GM19035 (cell line): ENCODE measurements at regions not wholly inside any gene's neighbourhood (a gene's known extent, or its start where the extent isn't known, plus 50 kb on each side); places are given as distances from the start of the nearest gene placed in this dataset.

Experiments
- ATAC-seq: cut with Tn5 transposase; IDR thresholded peaks from one replicate; pipeline ENCODE4 v1.9.1; 2021; ENCODE audit not compliant: unreplicated experiment

DNA sequence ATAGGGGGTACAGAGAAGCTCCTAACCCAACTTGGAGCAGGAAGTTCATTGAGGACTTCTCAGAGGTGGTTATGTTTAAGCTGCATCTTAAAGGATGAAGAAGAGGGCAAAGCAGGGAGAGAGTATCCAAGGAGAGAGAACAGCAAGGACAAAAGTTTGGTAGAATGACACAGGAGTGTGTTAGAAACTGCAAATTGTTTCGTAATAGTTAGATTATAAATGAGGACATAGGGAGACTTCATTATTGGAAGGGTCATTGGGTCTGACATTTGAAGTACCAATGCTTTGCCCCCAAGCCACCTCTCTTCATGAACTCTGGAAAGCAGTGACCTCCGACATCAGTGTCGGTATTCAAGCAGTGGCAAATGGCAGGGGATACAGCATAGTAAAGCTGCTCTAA is 209.6 kb upstream of the JUN start:
- no peak for ATAC-seq

DNA sequence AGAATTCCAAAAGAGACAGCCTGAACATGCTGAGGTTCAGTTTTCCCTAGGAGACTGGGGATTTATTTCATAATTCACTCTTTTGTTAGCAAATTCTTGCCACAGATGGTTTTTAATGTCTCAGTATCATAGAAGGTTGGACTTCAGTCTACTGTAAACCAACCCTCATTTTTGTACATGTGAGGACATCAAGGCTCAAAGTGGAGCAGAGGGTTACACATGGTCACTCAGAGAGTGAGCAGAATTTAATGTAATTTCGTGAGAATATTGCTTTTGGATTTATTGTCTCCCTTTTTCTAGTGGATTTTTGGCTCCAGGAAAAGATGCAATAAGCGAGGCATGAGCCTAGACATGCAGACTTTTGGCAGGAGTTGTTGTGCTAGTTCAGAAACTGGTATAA is 210.8 kb upstream of the JUN start:
- ATAC-seq, result no peak

DNA sequence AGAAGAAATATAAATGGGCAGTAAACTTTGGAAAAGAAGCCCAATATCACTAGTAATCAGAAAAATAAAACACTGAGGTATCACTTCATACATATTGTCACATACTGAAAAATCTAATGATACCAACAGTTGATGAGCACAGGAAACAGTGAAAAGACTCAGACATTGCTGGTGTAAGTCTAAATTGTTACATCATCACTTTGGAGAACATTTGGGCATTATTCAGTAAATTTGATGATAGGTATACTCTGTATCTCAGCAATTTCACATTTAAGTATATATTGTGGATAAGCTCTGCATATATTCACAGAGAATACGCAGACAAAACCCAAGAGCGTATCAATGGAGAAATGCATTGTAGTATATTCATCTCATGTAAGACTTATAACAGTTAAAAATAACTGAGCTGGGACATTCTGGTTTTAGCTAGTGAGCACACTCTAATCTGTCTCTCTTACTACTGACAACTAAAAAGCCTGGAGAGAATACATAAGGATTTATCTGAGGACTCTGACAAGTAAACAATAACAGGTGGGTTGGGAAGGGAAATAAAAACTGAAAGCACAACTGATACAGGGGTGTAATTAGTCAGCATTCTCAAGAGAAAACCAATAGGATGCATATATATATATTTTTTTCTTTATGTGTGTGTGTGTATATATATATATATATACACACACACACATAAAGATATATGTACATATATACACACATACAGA is 212.7 kb upstream of the JUN start:
- ATAC-seq, result peak; percentile 88

DNA sequence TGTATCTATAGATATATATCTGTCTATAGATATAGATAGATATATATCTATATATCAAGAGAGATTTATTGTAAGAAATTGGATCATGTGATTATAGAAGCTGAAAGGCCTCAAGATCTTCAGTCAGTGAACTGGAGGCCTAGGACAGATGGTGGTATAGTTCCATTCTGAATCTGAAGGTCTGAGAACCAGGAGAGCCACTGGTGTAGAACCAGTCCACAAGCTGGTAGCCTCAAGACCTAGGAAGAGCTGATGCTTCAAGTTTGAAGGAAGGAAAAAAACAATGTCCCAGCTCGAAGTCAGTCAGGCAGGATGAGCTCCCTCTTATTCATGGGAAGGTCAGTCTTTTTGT is 213.2 kb upstream of the JUN start:
- peak; percentile 57 for ATAC-seq

DNA sequence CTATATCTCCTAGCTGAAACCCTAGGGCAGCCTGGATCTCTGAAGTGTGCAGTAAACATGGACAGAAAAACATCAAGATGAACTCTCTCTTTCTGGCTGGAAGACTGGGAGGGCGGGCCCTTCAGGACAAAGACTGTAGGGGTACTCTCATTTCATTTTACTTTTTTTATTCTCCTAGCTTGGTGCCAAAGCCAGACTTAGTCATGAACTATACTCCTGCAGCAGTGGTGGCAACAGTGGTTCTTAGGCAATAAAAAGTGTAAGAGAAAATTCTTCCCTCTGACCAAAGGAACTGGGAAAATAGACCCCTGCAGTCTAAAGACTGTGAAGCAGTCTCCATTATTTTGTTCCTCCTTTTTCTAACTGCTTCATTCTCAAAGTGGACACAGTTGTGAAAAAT is 213.8 kb upstream of the JUN start:
- no peak for ATAC-seq

- no peak for ATAC-seq
Observed at GRCh38 chr1:58999676-59000075, 215.8 kb upstream of the JUN start.

DNA sequence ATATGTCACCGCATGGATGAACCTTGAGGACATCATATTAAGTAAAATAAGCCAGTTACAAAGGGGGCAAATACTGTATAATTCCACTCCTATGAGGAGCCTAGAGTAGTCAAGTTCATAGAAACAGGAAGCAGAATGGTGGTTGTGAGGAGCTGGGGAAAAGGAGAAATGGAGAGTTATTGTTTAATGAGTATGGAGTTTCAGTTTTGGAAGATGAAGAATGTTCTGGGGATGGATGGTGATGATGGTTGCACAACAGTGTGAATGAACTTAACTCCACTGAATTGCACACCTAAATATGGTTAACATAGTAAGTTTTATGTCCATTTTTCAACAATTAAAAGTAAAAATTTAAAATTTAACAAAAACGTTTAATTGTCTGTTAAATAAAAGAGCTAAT is 220.9 kb upstream of the JUN start:
- ATAC-seq, result no peak

- ATAC-seq, result peak; percentile 44
Observed at GRCh38 chr1:59005491-59006288, 221.8 kb upstream of the JUN start.

- ATAC-seq, result no peak
Observed at GRCh38 chr1:59006289-59006658, 222.4 kb upstream of the JUN start.

DNA sequence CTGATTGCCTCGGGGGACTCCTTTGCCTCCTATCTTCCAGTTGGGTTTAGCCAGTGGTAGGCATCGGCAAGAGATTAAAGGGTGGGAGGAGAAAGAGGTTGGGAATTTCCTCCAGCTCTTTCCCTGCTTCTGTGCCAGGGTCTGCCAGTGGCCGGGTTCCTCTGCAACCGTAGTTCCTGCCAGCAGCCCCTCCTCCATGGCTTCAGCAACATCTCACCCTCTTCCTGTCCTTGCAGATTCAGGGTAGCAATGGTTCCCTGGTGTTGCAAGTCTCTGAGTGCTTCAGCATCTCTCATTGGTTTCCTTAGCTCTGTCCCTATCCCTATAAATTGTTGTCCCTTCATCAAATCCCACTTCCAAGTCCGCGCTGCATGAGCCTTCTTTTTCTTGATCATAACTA is 223.1 kb upstream of the JUN start:
- ATAC-seq, result no peak

GRCh38 chr1:59007429-59007819 is 223.6 kb upstream of the JUN start:
- ATAC-seq, result peak; percentile 2

- peak; percentile 55 for ATAC-seq
Observed at GRCh38 chr1:59007820-59008598, 224.2 kb upstream of the JUN start.

DNA sequence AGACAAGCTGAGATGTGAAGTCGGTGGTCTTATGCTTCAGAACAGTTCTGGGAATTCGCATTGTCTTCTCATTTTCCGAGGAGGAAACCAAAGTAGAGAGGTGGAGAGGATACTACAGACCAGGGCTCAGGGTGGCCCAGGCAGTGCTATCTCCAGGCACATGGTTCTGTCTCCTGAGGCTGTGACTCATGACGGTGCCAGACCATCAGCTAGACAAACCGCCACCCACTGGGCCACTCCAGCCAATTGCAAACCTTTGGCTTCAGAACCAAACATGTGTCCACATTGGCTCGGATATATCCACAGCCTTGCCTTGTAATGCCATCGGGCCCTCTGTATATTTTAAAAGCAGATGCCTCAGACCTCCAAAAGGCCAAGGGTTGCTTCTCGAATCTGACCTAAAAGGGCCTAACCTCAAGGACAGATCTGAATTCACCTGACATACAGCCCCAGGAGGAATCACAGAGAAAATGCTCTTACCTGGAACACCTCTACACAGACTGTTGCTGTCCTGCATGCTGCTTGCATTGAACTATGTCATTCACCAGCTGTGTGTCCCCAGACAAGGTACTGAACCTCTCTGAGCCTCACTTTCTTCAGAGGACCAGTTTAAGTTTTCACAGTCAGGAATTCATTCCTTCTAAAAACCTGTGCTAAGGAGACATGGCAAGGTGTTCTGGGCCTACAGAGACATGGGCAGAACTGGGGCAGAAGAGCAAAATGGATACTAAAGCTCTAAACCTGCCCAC is 224.9 kb upstream of the JUN start:
- no peak for ATAC-seq

- no peak for ATAC-seq
Observed at GRCh38 chr1:59011663-59012062, 227.8 kb upstream of the JUN start.

GRCh38 chr1:59012378-59012777 is 228.5 kb upstream of the JUN start:
- ATAC-seq, result no peak

DNA sequence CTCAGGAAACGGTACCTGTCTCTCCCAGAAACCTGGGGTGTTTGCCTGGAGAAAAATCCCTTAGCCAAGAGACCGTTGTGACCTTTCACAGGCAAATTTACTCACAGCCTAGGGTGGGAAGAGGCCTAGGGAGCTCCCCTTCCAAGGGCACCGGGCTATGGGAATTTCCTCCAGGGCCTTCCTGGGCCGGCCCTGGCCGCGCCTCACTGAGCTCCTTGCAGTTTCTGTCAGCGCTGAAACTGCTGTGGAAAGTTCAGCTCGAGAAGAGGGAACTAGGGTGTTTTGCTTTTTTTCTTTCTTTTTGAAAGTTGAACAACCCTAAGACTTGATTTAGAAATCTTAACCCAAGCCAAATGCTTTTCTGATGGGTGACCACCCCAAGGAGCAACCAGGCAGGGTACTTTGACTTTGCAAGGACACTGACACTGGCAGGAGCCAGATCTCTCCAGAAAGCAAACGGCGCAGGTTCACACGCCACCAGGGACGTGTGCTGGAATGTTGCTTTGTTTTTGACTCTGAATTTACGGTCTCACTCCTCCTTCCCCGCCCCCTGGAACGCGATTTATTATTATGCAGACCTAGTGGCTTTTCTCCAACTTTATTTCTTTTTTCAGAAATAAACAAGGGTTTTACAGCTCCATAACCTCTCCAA is 229.6 kb upstream of the JUN start:
- ATAC-seq, result peak; percentile 56

- ATAC-seq, result no peak
Observed at GRCh38 chr1:59013928-59014279, 230.1 kb upstream of the JUN start.

DNA sequence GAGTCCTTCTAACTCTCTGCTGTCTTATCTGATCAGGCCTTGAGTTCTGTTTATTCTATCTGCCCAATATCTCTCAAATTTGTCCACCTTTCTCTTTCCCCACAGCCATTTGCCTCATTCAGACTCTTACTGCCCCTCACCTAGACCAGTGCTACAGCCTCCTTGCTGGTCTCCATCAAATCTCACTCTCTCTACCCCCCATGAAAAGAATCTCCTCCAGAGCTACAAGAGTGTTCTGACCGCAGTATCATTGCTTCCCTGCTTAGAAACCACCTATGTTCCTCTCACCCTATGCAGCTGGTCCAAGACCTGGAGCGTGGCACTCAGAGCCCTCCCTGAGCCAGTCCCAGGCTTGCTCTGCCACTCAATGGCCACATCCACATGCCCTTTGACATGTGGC is 231.0 kb upstream of the JUN start:
- ATAC-seq, result no peak

- ATAC-seq, result no peak
Observed at GRCh38 chr1:59015708-59016107, 231.9 kb upstream of the JUN start.

- ATAC-seq, result no peak
Observed at GRCh38 chr1:59016390-59016789, 232.5 kb upstream of the JUN start.
